GM23338 (cell line): ENCODE measurements at regions not wholly inside any gene's neighbourhood (a gene's known extent, or its start where the extent isn't known, plus 50 kb on each side); places are given as distances from the start of the nearest gene placed in this dataset.

Experiments used
- ATAC-seq: fragments of 200-7000 bp; cut with Tn5 transposase; 3 replicates; pipeline ENCODE4 v1.9.1; 2020
- DNase-seq: peaks from one replicate; pipeline ENCODE4 v3.0.0-alpha.2; 2015; ENCODE audit warnings: low spot score
- H2AFZ ChIP-seq: fragments of 200-600 bp; sonication (generic); 2 replicates; pipeline ENCODE4 v1.8.0; 2016; ENCODE audit warnings: antibody characterized with exemption, mild to moderate bottlenecking, moderate library complexity
- H3F3A ChIP-seq: fragments of 200-600 bp; sonication (generic); replicated peaks from 2 replicates; pipeline ENCODE4 v1.8.0; 2017; ENCODE audit warnings: antibody characterized with exemption, mixed run types, low read depth
- H3K27ac ChIP-seq: fragments of 200-600 bp; sonication (generic); 2 replicates; pipeline ENCODE4 v1.6.1; 2016; ENCODE audit warnings: low read depth
- H3K27me3 ChIP-seq: fragments of 200-600 bp; sonication (generic); 2 replicates; pipeline ENCODE4 v1.8.0; 2016; ENCODE audit warnings: mild to moderate bottlenecking, mixed run types, moderate library complexity; ENCODE audit not compliant: insufficient read depth
- H3K36me3 ChIP-seq: fragments of 200-600 bp; sonication (generic); 2 replicates; pipeline ENCODE4 v1.8.0; 2016; ENCODE audit warnings: mild to moderate bottlenecking; ENCODE audit not compliant: insufficient read depth
- H3K4me1 ChIP-seq: fragments of 200-600 bp; sonication (generic); 2 replicates; pipeline ENCODE4 v1.8.0; 2016; ENCODE audit warnings: mild to moderate bottlenecking, moderate library complexity; ENCODE audit not compliant: insufficient read depth
- H3K4me2 ChIP-seq: fragments of 200-600 bp; sonication (generic); 2 replicates; pipeline ENCODE4 v1.7.1; 2017; ENCODE audit warnings: mixed run types
- H3K4me3 ChIP-seq: fragments of 200-600 bp; sonication (generic); 2 replicates; pipeline ENCODE4 v1.6.1; 2016; ENCODE audit warnings: mixed run types
- H3K79me2 ChIP-seq: fragments of 200-600 bp; sonication (generic); replicated peaks from 2 replicates; pipeline ENCODE4 v1.8.0; 2017; ENCODE audit warnings: mild to moderate bottlenecking; ENCODE audit not compliant: insufficient read depth
- H3K9me2 ChIP-seq: fragments of 200-600 bp; sonication (generic); 2 replicates; pipeline ENCODE4 v1.8.0; 2017; ENCODE audit not compliant: insufficient read depth
- H4K20me1 ChIP-seq: fragments of 200-600 bp; sonication (generic); replicated peaks from 2 replicates; pipeline ENCODE4 v1.8.0; 2017; ENCODE audit warnings: mild to moderate bottlenecking; ENCODE audit not compliant: insufficient read depth
- H3K27ac Mint-ChIP-seq: 2 replicates; pipeline ENCODE4 v1.8.0; 2020; ENCODE audit warnings: inconsistent platforms, mild to moderate bottlenecking, moderate library complexity, mixed read lengths
- H3K27me3 Mint-ChIP-seq: 3 replicates; pipeline ENCODE4 v1.8.0; 2022; ENCODE audit warnings: low read depth, mild to moderate bottlenecking, moderate library complexity, mixed read lengths, inconsistent platforms; ENCODE audit not compliant: insufficient read depth, poor library complexity
- H3K36me3 Mint-ChIP-seq: 3 replicates; pipeline ENCODE4 v1.8.0; 2021; ENCODE audit warnings: low read depth, mild to moderate bottlenecking, inconsistent platforms, moderate library complexity, mixed read lengths
- H3K4me1 Mint-ChIP-seq: 3 replicates; pipeline ENCODE4 v1.8.0; 2020; ENCODE audit warnings: mild to moderate bottlenecking, inconsistent platforms, mixed read lengths
- H3K4me3 Mint-ChIP-seq: 3 replicates; pipeline ENCODE4 v1.8.0; 2021; ENCODE audit warnings: moderate library complexity, mild to moderate bottlenecking, inconsistent platforms, mixed read lengths
- H3K9me3 Mint-ChIP-seq: 3 replicates; pipeline ENCODE4 v1.8.0; 2020; ENCODE audit warnings: moderate library complexity, mild to moderate bottlenecking, inconsistent platforms, mixed read lengths
- CREB1 ChIP-seq: fragments of 250-450 bp; sonication (Bioruptor Pico); IDR thresholded peaks from 2 replicates; pipeline ENCODE4 v1.5.0; 2020; ENCODE audit warnings: low read depth, mild to moderate bottlenecking, moderate library complexity
- CTCF ChIP-seq, 2 experiments: fragments of 200-600 bp in 1 of 2; sonication (generic) in 1 of 2; conservative IDR thresholded peaks; 2 replicates each; pipeline versions ENCODE4 v1.5.1 to v1.6.1; 2016 to 2017; ENCODE audit warnings: antibody characterized with exemption in 2 of 2, low read depth in 2 of 2, mild to moderate bottlenecking in 2 of 2, moderate library complexity in 1 of 2
- EZH2phosphoT487 ChIP-seq: fragments of 200-600 bp; sonication (generic); IDR thresholded peaks from one replicate; pipeline ENCODE4 v1.8.1; 2018; ENCODE audit warnings: antibody characterized with exemption; ENCODE audit not compliant: unreplicated experiment
- JUNB ChIP-seq: IDR thresholded peaks from one replicate; pipeline ENCODE4 v1.6.1; 2016; ENCODE audit warnings: antibody characterized with exemption; ENCODE audit not compliant: unreplicated experiment
- NANOG ChIP-seq: IDR thresholded peaks from 2 replicates; pipeline ENCODE4 v1.6.1; 2016; ENCODE audit warnings: antibody characterized with exemption, borderline replicate concordance
- POLR2AphosphoS5 ChIP-seq: IDR thresholded peaks from 2 replicates; pipeline ENCODE4 v1.6.1; 2016; ENCODE audit warnings: antibody characterized with exemption, low read depth
- ZNF114 ChIP-seq: fragments of 250-450 bp; sonication (Bioruptor Pico); IDR thresholded peaks from 2 replicates; pipeline ENCODE4 v1.5.0; 2020; ENCODE audit warnings: mild to moderate bottlenecking, moderate library complexity
- ZNF331 ChIP-seq: fragments of 250-450 bp; sonication (Bioruptor Pico); IDR thresholded peaks from 2 replicates; pipeline ENCODE4 v1.5.0; 2020; ENCODE audit warnings: low read depth, mild to moderate bottlenecking, moderate library complexity

GRCh38 chr1:23615852-23616251 is 56.6 kb upstream of the ID3 start:
- no peak overlapping the region for H2AFZ ChIP-seq
- H3F3A ChIP-seq = peaks cover 15% of the 10 kb centered on the region
- H3K27ac ChIP-seq = no peak overlapping the region
- DNase-seq (no peak), ATAC-seq (no peak)
- H3K4me1 ChIP-seq = peaks cover 23% of the 10 kb centered on the region
- peaks cover 22% of the 10 kb centered on the region for H3K27me3 ChIP-seq
- Mint-ChIP-seq H3K4me1 (peaks cover 34% of the 10 kb centered on the region), H3K36me3 (no peaks in the 10 kb centered on the region), H3K27me3 (peaks cover 22% of the 10 kb centered on the region), H3K9me3 (no peaks in the 10 kb centered on the region; the same call in 2 of the 3 replicates), H3K27ac (no peak overlapping the region), H3K4me3 (no peak overlapping the region)
- no peak overlapping the region for H3K4me2 ChIP-seq
- no peaks in the 10 kb centered on the region for H3K36me3 ChIP-seq
- H4K20me1 ChIP-seq = no peaks in the 10 kb centered on the region
- H3K9me2 ChIP-seq = 0 out of 2 replicates have a peak, but pooled peaks cover 4% of the 10 kb centered on the region
- H3K4me3 ChIP-seq = no peak overlapping the region
- no peaks in the 10 kb centered on the region for H3K79me2 ChIP-seq
- no peak for TF ChIP-seq CREB1 (CRISPR knock-in tag)

- ATAC-seq = no peak
- Histone ChIP-seq H3K36me3 (no peaks in the 10 kb centered on the region), H3K4me3 (no peak overlapping the region)
Measured at GRCh38 chr1:23615423-23615822, 56.1 kb upstream of the ID3 start.

DNA sequence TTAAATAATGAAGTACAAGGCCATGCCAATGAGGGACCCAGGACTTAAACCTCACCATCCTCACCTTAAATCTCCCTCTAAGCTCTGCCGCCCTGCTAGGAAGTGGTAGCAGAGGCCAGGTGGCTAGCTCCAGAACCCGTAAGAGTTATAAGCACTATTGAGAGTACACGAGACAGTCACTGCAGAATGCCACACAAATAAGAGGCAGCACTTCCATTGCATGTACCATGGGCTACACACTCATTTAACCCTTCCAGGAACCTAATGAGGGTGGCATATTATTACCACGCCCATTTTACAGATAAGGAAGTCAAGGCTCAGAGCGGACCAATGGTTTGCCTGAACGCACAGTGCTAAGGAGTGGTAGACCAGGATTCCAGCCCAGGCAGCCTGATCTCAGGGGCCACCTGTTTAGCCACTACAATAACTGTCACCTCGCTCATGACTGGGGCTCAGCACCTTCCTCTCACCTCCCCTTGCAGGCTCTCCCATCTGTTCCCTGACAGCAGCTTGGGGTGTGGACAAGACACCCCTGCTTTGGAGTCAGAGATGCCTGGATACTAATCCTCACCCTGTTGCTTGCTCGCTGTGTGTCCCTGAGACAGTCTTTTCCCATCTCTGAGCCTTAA is 54.8 kb upstream of the ID3 start:
- Mint-ChIP-seq H3K9me3 (no peaks in the 10 kb centered on the region; the same call in 2 of the 3 replicates), H3K36me3 (no peaks in the 10 kb centered on the region), H3K4me1 (peaks cover 29% of the 10 kb centered on the region), H3K4me3 (no peak overlapping the region), H3K27ac (no peak overlapping the region), H3K27me3 (peaks cover 14% of the 10 kb centered on the region)
- Histone ChIP-seq H3K4me3 (no peak overlapping the region), H3K4me2 (no peak overlapping the region), H4K20me1 (no peaks in the 10 kb centered on the region), H3K4me1 (peaks cover 19% of the 10 kb centered on the region), H3F3A (peaks cover 10% of the 10 kb centered on the region), H3K79me2 (no peaks in the 10 kb centered on the region), H3K9me2 (0 out of 2 replicates have a peak, but pooled peaks cover 4% of the 10 kb centered on the region), H2AFZ (no peak overlapping the region), H3K27ac (no peak overlapping the region), H3K27me3 (peaks cover 10% of the 10 kb centered on the region), H3K36me3 (no peaks in the 10 kb centered on the region)
- DNase-seq (no peak), ATAC-seq (no peak)
- no peak for TF ChIP-seq ZNF331 (CRISPR knock-in tag)
- TF ChIP-seq CTCF (conservative IDR thresholded peaks at IDR 0.05; ENCODE audit: low read depth in 2 of 2) = no peak

More at GRCh38 chr1:23615423-23615822, 56.1 kb upstream of the ID3 start:
- Mint-ChIP-seq H3K9me3 (no peaks in the 10 kb centered on the region; the same call in 2 of the 3 replicates), H3K4me1 (peaks cover 34% of the 10 kb centered on the region), H3K4me3 (no peak overlapping the region), H3K36me3 (no peaks in the 10 kb centered on the region), H3K27ac (no peak overlapping the region), H3K27me3 (peaks cover 18% of the 10 kb centered on the region)
- DNase-seq = no peak
- Histone ChIP-seq H3K9me2 (0 out of 2 replicates have a peak, but pooled peaks cover 4% of the 10 kb centered on the region), H3K27me3 (peaks cover 18% of the 10 kb centered on the region), H2AFZ (no peak overlapping the region), H3K79me2 (no peaks in the 10 kb centered on the region), H4K20me1 (no peaks in the 10 kb centered on the region), H3F3A (peaks cover 15% of the 10 kb centered on the region), H3K27ac (no peak overlapping the region), H3K4me2 (no peak overlapping the region), H3K4me1 (peaks cover 23% of the 10 kb centered on the region)
- TF ChIP-seq CREB1 (CRISPR knock-in tag) (no peak), EZH2phosphoT487 (no peak), ZNF114 (CRISPR knock-in tag) (no peak), JUNB (no peak), NANOG (no peak), POLR2AphosphoS5 (no peak), CTCF (conservative IDR thresholded peaks at IDR 0.05; ENCODE audit: low read depth in 2 of 2) (no peak)
